ENCODE measurements at regions not wholly inside any gene's neighbourhood (a gene's known extent, or its start where the extent isn't known, plus 50 kb on each side); places are given as distances from the start of the nearest gene placed in this dataset.

GRCh38 chr10:78526347-78526746 lies 492.7 kb downstream of the RPS24 start:
- BruUV-seq (replicated peaks), result no TSS peak
- H3K27me3 ChIP-seq (ENCODE audit: insufficient read depth, low read length), result no peaks in the 10 kb centered on the region

More at GRCh38 chr10:78526347-78526746, 492.7 kb downstream of the RPS24 start:
- POLR2A ChIA-PET, result no interaction called here
- no peak for ATAC-seq
- TF ChIP-seq, protein P1, sequence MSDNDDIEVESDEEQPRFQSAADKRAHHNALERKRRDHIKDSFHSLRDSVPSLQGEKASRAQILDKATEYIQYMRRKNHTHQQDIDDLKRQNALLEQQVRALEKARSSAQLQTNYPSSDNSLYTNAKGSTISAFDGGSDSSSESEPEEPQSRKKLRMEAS (IDR thresholded peaks at IDR 0.05), result no peak
- TF ChIP-seq ZFX (IDR thresholded peaks at IDR 0.05), result no peak
- no peak for TF ChIP-seq SIN3A (IDR thresholded peaks at IDR 0.05; ENCODE audit: low read depth)
- no peak for TF ChIP-seq TCF7L2 (IDR thresholded peaks at IDR 0.05; ENCODE audit: borderline replicate concordance, extremely low read depth, insufficient read depth, insufficient read length)
- TF ChIP-seq POLR2AphosphoS5 (IDR thresholded peaks at IDR 0.05; ENCODE audit: low read depth, low read length), result no peak
- no peak for TF ChIP-seq ELF1 (IDR thresholded peaks at IDR 0.05; ENCODE audit: borderline replicate concordance, low read depth)
- no peak for TF ChIP-seq CBX3 (IDR thresholded peaks at IDR 0.05; ENCODE audit: low read depth)
- TF ChIP-seq FOSL1 (IDR thresholded peaks at IDR 0.05; ENCODE audit: low read depth), result no peak
- no peak for TF ChIP-seq POLR2A (IDR thresholded peaks at IDR 0.05; ENCODE audit: borderline replicate concordance, extremely low read depth, insufficient read depth, insufficient read length)
- TF ChIP-seq CEBPB (IDR thresholded peaks at IDR 0.05; ENCODE audit: low read depth), result no peak
- TF ChIP-seq SRF (IDR thresholded peaks at IDR 0.05; ENCODE audit: low read depth), result no peak
- TF ChIP-seq YY1 (IDR thresholded peaks at IDR 0.05; ENCODE audit: extremely low read depth, insufficient replicate concordance, low read depth, low read length), result no peak
- no peak for TF ChIP-seq EZH2phosphoT487 (IDR thresholded peaks at IDR 0.05; ENCODE audit: borderline replicate concordance)
- no peak for TF ChIP-seq RAD21 (IDR thresholded peaks at IDR 0.05; ENCODE audit: low read depth)
- no peak for TF ChIP-seq JUND (IDR thresholded peaks at IDR 0.05)
- TF ChIP-seq, protein P2, sequence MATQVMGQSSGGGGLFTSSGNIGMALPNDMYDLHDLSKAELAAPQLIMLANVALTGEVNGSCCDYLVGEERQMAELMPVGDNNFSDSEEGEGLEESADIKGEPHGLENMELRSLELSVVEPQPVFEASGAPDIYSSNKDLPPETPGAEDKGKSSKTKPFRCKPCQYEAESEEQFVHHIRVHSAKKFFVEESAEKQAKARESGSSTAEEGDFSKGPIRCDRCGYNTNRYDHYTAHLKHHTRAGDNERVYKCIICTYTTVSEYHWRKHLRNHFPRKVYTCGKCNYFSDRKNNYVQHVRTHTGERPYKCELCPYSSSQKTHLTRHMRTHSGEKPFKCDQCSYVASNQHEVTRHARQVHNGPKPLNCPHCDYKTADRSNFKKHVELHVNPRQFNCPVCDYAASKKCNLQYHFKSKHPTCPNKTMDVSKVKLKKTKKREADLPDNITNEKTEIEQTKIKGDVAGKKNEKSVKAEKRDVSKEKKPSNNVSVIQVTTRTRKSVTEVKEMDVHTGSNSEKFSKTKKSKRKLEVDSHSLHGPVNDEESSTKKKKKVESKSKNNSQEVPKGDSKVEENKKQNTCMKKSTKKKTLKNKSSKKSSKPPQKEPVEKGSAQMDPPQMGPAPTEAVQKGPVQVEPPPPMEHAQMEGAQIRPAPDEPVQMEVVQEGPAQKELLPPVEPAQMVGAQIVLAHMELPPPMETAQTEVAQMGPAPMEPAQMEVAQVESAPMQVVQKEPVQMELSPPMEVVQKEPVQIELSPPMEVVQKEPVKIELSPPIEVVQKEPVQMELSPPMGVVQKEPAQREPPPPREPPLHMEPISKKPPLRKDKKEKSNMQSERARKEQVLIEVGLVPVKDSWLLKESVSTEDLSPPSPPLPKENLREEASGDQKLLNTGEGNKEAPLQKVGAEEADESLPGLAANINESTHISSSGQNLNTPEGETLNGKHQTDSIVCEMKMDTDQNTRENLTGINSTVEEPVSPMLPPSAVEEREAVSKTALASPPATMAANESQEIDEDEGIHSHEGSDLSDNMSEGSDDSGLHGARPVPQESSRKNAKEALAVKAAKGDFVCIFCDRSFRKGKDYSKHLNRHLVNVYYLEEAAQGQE (IDR thresholded peaks at IDR 0.05; ENCODE audit: low read depth), result no peak
- TF ChIP-seq ZNF274 (IDR thresholded peaks at IDR 0.05; ENCODE audit: low read depth, low read length), result no peak
- no peak for TF ChIP-seq EGR1 (IDR thresholded peaks at IDR 0.05; ENCODE audit: low read depth)
- Histone ChIP-seq H2AFZ (ENCODE audit: low read depth, low read length, poor library complexity, severe bottlenecking) (no peak overlapping the region), H3K4me1 (ENCODE audit: control insufficient read depth in 1 of 2, insufficient read depth in 2 of 2, low read length in 2 of 2) (peaks cover 0 to 2% of the 10 kb centered on the region in 2 experiments; a peak in 2 of 4 replicates), H3K4me3 (replicated peaks in 1 of 2; ENCODE audit: low read depth in 1 of 2, low read length in 2 of 2) (no peak overlapping the region), H3K9ac (ENCODE audit: low read length) (no peak overlapping the region), H3K79me2 (ENCODE audit: insufficient read depth, low read length) (no peaks in the 10 kb centered on the region), H3K9me2 (ENCODE audit: insufficient read depth) (no peaks in the 10 kb centered on the region), H4K20me1 (ENCODE audit: insufficient read depth) (no peaks in the 10 kb centered on the region), H3K27ac (ENCODE audit: low read depth, low read length) (no peak overlapping the region), H3K4me2 (ENCODE audit: low read length) (no peak overlapping the region), H3K36me3 (ENCODE audit: control insufficient read depth in 1 of 2, insufficient read depth in 2 of 2, low read length in 2 of 2) (no peaks in the 10 kb centered on the region), H3K9me3 (ENCODE audit: control insufficient read depth in 1 of 2, insufficient read depth in 1 of 2, low read depth in 1 of 2, low read length in 2 of 2) (no peaks in the 10 kb centered on the region)
- no peak for DNase-seq (ENCODE audit: low read depth, low spot score)
- RAD21 ChIA-PET (ENCODE audit: low non-redundant PET in 1 of 2, low total read pairs in 2 of 2, uncharacterized antibody in 2 of 2, unreplicated experiment in 2 of 2), result no interaction called here
- intact Hi-C loops (cut with micrococcal nuclease), result no loop called here
- CTCF ChIA-PET, result no interaction called here

Data from HCT116 (cell line).